SW480 (cell line): ENCODE measurements at regions not wholly inside any gene's neighbourhood (a gene's known extent, or its start where the extent isn't known, plus 50 kb on each side); places are given as distances from the start of the nearest gene placed in this dataset.
"Not testable (repeated sequence)": the region's sequence is repeated elsewhere in the genome, so short reads cannot be mapped to it uniquely, and the experiment has no call there.

Experiments
- DNase-seq: peaks from one replicate; pipeline ENCODE4 v3.0.0-alpha.2; 2016; ENCODE audit warnings: low spot score

DNA sequence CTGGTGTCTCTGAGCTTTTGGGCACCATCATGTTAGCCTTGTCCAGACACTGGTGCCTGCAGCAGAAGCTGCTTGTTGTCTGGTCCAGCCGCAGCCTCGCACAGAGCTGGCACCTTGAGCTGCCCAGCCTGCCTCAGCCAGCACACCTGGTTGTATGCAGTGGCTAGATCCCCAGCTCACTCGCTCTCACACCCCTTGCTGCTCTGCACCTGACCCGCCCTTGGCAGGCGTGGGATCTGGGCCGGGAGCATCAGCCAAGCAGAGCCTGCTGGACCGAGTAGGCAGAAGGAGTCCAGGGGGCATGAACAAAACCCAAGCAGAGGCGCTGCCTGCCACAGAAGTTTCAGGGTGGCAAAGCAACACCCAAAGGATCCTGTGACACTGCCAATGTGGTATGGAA, 79.7 kb upstream of the ITGB1 start:
- DNase-seq = no peak

DNA sequence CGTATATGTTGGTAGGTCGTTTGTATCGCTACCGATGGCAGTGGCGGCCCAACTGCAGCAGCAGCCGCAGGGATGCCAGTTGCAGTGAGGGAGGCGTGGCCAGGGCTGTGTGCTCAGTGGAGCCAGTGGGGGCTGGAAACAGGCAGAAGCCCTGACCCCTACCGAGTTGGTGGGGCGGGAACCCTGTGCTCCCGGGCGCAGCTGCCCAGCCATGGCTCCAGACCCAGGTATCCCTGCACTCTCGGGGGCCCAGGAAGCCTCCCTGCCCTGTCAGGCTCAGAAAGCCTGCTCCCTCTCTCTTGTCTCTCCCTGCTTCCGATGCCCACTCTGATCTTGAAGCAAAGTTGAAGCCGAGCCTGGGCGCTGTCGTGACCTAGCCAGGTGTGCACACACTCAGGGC, 78.6 kb upstream of the ITGB1 start:
- no peak for DNase-seq

DNA sequence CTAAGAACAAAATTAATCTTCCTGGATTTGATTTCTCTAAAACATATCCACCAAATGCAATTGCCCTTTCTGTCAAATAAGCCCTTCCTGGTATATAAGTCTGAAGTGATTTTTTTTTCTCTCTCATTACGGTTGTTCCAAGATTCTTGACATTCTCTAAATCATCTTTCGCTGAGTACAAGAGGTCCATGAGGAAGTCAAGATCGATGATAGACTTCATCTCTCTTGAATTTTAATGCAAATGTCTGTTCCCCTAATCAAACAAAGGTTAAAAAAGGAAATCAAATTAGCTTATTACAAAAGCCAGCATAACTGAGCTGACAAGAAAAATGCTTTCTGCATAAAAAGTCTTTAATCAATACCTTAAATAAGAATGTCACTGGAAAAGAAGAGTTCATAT, 77.4 kb upstream of the ITGB1 start:
- DNase-seq = no peak

DNA sequence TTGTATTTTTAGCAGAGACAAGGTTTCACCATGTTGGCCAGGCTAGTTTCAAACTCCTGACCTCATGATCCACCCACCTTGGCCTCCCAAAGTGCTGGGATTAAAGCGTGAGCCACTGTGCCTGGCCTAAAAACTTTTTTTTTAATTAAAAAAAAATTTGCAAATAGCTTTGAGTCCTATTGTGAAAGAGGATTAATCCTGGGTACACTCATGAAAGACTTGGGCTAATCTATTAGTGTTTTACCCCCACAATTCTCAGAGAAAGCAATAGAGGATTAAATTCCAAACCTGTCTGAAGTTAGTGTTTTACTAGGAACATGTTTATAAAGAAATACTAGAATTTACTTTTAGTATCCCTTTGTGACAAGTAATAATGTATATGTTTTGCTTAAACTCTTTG, 76.9 kb upstream of the ITGB1 start:
- no peak for DNase-seq

DNA sequence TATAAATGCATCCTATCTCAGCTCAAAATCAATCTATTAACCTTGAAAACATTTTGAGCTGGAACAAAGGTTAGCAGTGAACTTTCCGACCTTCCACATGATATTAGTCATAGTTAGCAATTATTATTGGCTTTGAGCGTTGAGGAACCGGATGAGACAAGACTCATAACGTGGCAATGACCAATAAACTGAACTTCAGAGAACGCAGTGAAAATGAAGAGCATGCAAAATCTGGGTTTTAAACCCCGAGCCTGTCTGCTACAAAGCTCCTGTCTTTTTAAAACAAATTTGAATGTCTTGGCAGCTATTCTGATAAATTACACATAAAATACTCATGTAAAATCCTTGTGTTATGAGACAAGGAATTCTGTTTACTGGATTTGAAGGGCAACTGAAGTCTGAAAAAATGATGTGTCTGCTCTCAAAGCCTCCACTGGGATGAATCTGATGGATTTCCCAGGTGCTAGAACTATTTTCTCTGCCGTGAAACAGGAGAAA, 74.7 kb upstream of the ITGB1 start:
- DNase-seq = peak; percentile 20

DNA sequence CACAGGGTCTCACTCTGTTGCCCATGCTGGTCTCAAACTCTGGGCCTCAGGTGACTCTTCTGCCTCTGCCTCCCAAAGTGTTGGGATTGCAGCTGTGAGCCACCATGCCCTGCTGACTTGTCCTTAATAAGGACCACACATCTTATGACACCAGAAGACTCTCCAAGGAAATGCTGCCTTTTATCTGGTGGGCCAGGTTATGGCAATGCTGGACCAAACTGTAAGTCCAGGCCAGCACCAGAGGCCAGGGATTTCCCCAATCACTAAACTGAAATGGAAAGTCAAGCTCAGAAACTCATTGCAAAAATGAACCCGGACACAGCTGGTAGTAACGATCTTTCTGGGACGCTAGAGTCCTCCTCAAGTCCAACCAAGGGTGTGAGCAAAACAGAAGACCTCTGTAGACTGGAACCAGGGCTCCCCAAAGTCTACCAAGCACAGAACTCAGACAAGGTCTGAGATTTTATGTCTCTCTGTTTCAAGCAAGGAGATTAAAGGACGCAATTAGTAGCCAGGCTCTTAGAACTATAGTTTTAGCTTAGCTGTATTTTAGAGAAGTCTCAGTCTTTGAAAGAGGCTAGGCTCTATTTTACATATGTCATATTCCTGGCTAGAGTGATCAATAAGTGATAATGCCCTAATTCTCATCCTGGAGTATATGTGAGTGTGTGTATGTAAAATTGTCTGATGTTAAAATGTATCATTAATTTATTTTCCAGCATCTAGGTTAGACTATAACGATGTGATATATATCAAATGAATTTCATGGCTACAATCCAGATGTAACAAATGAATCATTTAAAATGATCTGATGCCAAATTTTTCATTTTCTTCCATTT, 74.0 kb upstream of the ITGB1 start:
- DNase-seq = no peak

DNA sequence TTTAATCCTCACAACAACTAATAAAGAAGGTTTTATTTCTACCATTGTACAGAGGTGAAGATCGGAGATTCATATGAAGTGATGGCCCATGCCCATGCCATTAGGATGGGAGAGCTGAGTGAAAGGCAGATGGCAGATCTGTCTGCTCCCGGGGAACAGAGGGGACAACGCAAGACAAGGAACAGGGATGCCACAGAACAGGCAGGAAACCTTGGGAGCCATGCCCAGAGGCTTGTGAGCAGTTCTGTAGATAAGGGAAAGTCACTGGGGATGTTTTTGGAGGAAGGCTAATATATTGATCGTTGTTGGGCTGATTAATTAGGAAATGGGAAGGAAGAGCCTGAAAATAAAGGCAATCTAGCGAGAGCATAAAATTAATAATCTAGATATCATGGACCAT, 73.1 kb upstream of the ITGB1 start:
- DNase-seq = no peak

DNA sequence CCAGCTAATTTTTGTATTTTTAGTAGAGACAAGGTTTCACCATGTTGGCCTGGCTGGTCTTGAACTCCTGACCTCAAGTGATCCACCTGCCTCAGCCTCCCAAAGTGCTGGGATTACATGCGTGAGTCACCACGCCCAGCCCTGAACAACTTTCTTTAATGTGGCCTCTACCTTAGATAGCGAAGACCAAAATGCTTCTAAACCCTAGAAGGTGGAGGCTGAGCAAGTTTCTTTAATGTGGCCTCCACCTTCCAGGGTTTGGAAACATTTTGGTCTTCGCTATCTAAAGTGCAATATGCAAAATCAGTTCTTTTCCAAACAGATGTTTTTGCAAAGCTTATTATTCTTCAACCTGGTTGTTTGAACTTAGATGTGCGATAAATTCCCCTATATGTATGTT, 70.5 kb upstream of the ITGB1 start:
- DNase-seq = not testable (repeated sequence)

DNA sequence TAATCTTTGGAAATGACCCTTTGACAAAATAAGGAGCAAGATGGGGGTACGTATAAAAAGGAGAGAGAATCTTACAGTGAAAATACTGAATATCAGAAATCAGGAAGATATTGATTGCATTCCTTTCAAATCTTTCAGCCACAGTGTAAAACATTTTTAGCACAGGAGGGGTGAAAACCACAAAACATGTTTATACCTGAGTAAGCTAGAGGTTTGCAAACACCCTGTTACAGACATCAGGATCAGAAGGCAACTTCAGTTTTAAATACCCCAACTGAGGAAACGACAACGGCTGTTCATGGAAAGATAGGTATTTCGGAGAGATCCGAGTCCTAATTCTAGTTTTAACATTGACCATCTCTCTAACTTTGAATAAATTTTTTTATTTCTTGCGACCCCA, 69.1 kb upstream of the ITGB1 start:
- no peak for DNase-seq

DNA sequence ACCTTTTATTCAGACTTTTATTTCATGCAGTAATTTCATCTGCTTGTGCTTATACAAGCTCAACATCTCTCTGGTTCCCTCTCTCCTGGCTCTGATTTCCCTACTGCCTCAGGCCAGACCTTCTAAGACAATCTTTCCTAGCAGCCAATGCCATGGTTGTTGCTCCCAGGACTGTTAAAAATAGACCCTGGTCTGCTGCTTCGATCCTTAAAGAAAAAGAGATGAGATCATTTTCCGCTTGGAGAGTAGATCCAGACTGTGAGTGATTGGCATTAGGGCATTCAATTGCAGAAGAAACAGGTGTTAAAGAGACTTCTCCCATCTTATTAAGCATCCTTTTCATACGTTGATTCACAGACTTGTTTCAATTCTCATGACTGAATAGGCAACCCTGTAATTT, 68.4 kb upstream of the ITGB1 start:
- no peak for DNase-seq

DNA sequence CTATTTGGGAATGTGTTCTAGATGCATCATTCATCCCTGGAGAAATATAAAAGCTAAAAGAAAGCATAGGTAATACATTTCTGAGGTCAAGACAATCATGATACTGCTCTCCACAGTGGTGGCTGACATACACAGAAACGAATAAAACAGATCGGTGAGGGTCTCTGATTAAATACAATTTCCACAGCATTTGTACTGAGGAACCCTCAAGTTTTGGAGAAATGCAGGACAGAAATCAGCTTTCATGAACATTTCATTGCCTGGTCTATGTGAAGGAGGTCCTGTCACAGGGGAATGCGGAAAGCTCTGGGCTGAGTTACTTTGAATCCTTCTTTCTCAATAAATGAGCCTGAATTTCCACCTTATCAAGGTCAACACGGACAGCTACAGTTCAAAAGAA, 67.9 kb upstream of the ITGB1 start:
- DNase-seq = no peak

DNA sequence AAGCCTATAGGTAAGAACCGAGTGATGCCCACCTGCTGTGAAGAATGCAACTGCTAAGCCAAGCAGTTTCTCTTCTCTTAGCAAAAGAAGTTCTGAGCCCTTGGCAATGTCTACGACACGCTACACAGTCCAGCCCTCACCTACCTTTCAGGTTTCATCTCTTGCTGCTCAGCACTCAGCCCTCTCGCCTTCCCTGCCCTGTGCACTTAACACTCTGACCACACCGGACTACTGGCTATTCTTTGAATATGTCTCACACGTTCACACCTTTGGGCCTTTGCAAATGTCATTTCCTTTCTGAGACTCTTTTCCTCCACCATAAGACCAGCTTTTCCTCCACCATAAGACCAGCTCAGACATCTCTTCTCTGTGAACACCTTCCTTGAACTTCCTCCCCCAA, 67.0 kb upstream of the ITGB1 start:
- no peak for DNase-seq

DNA sequence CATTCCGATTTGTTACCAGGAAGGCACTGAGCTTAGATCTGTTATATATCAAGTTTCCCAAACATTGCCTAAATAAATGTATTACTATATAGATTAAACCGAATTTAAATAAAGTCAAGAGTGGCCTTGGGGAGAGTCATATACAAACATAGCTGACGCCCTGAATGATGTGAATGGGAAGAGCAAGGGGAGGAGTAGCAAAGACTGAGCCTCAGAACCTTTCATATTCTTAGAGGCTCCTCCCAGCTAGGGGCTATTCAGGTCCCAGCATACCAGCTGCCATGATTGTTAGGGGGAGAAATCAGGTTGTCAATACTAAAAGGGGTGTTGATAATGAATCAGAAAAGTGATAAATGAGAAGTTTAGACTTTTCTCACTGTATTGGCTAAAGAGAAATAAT, 64.7 kb upstream of the ITGB1 start:
- DNase-seq = no peak

DNA sequence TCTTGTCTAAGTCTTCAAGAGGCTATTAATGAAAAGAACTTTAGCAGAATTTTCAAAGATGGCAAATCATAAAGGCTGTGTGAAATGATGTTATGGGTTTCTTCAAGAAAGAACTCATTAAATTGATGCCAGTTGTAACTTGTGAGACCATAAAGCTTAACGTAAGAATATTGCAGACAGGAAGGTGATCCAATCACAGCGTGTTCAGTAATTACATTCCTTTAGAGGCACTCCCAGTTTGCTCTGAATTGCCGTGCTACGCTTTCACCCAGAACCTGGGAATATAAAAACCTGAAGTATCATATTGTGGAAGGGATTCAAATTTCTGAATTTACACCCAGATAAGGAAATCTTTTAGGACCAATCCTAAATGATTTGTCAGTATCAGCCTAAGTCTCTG, 64.1 kb upstream of the ITGB1 start:
- no peak for DNase-seq

DNA sequence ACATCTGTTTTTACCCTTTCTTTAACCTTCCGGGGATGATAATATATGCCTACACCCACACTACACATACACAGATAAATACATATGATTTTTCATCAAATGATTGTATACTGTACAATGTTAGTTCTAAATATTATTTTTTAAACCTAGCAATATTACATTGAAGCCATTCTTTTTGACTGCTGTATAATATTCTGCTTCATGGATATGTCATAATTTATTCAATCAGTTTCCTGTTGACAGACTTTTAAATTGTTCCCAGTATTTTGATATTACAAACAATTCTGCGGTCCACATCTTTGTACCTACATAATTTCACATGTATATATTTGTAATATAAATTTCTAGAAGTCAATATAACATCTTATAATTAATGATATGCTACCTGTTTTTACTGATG, 59.0 kb upstream of the ITGB1 start:
- DNase-seq = no peak

DNA sequence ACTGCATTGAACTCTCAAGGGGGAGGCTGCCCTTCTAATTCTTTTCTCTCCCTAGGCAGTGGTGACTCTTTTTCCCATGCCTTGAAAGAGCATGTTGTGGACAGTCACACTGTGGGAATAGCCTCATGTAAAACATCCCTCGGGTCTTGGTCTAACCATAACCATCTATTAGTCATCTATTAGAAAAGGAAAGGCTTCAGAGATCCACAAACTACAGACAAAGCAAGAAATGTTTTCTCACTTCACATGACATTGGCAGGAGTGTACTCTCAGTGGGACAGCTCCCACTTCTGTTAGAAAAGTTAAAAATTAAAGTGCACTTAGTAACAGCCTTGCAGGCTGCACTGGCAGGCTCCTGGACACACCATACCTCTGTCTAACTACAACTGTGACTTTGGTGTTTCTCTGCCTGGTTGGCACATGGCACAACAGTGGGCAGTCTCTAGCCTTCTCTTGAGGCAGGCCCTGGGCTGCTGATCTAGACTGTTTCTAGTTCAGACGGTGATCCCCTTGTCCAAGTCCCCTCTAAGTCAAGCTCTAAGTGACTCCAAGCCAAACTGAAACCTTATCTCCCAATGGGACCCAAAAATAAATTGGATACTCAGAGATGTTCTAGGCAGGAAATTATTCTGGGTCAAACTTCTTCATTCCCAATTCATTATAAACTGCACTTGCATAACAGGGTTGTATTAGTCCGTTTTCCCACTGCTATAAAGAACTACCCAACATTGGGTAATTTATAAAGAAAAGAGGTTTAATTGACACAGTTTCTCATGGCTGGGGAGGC, 57.9 kb upstream of the ITGB1 start:
- DNase-seq = no peak

DNA sequence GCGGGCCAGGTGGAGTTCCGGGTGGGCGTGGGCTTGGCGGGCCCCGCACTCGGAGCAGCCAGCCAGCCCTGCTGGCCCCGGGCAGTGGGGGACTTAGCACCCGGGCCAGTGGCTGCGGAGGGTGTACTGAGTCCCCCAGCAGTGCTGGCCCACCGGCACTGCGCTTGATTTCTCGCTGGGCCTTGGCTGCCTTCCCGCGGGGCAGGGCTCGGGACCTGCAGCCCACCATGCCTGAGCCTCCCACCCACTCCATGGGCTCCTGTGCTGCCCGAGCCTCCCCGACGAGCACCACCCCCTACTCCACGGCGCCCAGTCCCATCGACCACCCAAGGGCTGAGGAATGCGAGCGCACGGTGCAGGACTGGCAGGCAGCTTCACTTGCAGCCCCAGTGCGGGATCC, 55.3 kb upstream of the ITGB1 start:
- not testable (repeated sequence) for DNase-seq

DNA sequence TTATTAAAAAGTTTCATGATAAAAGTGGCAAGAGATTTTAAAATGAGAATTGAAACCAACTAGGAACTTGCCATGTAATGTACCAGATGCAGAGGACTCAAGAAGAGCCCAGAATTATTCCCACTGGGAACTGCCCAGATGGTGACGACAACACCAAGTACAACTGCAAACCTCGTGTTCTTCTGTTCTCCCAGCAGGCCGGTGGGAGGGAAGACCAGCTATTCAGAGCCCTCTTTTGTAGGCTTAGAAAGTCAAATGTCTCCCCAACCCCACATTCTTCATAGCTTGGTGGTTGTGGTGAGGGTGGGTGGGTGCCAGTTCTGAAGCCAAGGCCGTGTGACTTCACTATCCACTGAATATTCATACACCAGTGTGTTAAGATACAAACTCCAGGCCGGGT, 54.3 kb upstream of the ITGB1 start:
- DNase-seq = no peak

DNA sequence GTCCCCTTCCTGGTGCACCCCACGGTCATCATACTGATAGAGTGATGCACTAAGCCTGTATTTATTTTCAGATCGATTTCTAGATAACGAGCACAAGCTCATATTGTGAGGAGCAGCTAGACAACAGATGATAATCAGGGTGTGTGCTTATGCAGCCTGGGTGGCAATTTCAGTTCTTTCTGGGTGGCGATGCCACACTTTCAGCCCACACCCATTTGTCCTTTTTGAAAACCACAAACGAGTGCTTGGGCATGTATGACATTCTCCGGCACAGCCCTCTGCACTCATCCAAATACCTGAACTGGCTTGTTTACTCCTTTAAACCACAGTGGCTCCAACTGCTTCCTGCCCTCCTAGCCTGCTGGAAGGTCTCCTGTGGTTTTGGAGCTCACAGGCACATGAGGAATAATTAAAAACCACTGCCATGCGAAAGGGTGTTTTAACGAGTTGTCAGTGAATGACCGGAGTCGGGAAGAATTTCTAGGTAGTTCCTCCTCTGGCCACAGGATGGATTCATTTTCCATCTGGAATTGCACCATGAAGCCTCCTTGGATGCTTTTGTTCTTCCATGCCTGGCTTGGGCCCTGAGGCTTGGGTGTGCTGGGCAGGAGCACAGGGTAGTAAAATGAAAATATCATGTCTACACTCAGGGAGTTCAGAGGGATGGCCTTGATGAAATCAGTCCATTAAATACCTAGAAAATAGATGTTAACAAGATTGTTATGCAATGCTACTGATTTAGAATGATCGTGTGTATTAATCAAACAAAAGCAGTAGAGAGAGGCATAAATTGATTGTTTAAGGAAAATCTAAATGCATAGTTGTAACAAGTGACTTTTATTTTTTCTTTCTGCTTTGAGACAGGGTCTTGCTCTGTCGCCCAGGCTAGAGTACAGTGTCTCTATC, 52.4 kb upstream of the ITGB1 start:
- peak; percentile 99 for DNase-seq

DNA sequence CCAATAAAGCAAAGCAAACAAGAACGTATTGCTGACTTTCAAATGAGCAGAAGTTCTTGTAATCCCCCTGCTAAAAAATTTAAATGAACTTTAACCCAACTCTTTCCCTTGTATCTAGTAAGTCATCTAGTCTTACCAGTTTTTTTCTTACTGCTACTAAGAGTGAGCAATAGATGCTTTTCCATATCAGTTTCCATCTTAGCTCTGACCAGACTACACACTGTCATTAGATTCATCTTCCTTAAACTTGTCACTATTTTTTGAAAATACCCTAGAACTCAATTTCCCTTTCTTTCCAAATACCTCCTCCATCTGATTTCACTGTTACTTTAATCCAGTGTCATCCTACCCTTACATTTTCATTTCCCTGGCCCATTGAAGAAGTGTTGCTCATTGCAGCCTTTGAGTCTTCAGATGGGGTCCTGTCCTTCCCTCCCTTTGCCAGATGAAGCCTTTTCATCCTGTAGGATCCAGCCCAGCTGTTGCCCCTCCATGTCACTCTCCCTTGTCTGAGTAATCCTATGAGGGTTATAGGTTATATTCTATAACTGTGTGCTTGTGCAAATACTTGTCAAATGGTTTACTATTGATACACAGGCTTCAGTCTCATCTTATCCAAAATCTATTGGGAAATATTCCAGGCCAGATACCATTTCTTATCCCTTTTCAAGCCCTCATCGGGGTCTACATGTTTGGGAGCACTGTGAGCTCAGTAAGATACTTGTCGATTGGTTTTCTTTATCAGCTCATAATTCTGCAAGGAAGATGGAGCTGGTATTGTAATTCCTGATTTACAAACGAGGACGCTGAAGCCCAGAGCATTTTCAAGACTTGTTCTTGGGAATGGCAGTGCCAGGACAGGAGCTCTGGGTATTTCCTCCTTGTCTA, 51.5 kb upstream of the ITGB1 start:
- no peak for DNase-seq

DNA sequence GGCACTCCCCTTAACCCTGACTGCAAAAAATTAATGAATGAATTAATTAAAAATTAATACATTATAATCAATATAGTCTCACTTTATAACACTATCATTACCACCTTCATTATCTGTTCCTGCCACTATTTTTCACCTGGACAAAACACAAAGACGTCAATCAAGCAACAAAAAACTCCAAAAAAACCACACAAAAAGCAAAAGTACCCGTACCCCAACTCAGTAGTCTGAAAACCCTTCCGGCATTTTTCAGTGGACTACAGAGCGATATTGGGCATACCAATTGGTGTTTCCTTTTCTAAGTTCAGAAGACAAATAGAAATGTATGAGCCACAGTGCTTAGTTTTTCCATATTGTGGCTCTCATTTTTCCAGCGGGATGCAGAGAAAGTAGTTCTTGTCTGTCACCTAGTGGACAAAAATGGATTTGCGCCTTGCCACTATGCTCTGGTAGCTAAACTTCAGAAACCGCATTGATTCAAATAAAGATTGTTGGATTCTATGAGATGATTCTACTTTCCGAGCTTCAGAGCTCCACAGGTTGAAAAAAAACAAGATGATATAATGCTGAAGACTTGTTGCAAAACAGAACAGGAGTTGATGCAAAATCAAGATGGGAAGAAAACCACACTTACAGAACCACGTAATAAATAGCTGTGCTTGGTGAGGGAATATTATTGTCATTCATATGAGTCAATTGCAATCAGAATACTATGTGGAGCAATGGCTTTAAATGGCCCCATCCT, 50.6 kb upstream of the ITGB1 start:
- DNase-seq = peak; percentile 70
